ENCODE measurements at regions not wholly inside any gene's neighbourhood (a gene's known extent, or its start where the extent isn't known, plus 50 kb on each side); places are given as distances from the start of the nearest gene placed in this dataset.
A peak's percentile ranks its signal among the peaks of the same experiment; 100 is the strongest.

GRCh38 chr6:169047345-169047744 is 206.3 kb downstream of the THBS2 start:
- no peaks in the 10 kb centered on the region for H3K36me3 ChIP-seq (replicated peaks in 1 of 2; ENCODE audit: control insufficient read depth in 2 of 2, insufficient read depth in 2 of 2, low read length in 2 of 2)
- peak overlapping the region in 1 of 2 donors; percentile 35 for H3K4me3 ChIP-seq (ENCODE audit: low read length in 2 of 2)
- H2BK120ac ChIP-seq (ENCODE audit: low read depth, low read length), result no peak overlapping the region
- H3K4me1 ChIP-seq (ENCODE audit: control insufficient read depth in 2 of 2, insufficient read depth in 1 of 2, low read depth in 1 of 2, low read length in 2 of 2), result no peaks in the 10 kb centered on the region
- no peak overlapping the region for H3K9ac ChIP-seq (ENCODE audit: low read depth, low read length, poor library complexity)
- no peak for DNase-seq (ENCODE audit: low spot score)
- no peak overlapping the region for H2BK15ac ChIP-seq (ENCODE audit: low read length)
- no peak overlapping the region for H2AFZ ChIP-seq (ENCODE audit: low read length)
- H3K14ac ChIP-seq (ENCODE audit: low read length), result no peak overlapping the region
- no peak overlapping the region for H3K4me2 ChIP-seq (ENCODE audit: insufficient read depth, low read length, poor library complexity, severe bottlenecking)
- H4K91ac ChIP-seq (ENCODE audit: low read depth, low read length, poor library complexity), result no peak overlapping the region
- no peaks in the 10 kb centered on the region for H3K79me1 ChIP-seq (ENCODE audit: low read depth, low read length)
- no peak overlapping the region for H2BK12ac ChIP-seq (ENCODE audit: low read length)
- no CpG with 5 or more reads among the region's 6 CpGs for WGBS, 2 donors (ENCODE audit: extremely low coverage in 2 of 2, insufficient read length in 2 of 2, insufficient replicate concordance in 1 of 2)
- H3K23ac ChIP-seq (ENCODE audit: low read depth, low read length, poor library complexity), result no peak overlapping the region
- no peaks in the 10 kb centered on the region for H3K27me3 ChIP-seq (ENCODE audit: control insufficient read depth in 3 of 3, insufficient read depth in 3 of 3, low read depth in 1 of 3, low read length in 3 of 3)
- H2AK5ac ChIP-seq (ENCODE audit: low read depth, low read length), result no peak overlapping the region
- no peak overlapping the region for H2BK5ac ChIP-seq (ENCODE audit: low read length)
- no peak overlapping the region for H4K8ac ChIP-seq (ENCODE audit: low read depth, low read length)
- peak overlapping the region; percentile 52 for H3K18ac ChIP-seq (ENCODE audit: low read length)
- H3K9me3 ChIP-seq (replicated peaks in 1 of 2; ENCODE audit: control insufficient read depth in 2 of 2, insufficient read depth in 1 of 2, low read depth in 1 of 2, low read length in 2 of 2), result no peaks in the 10 kb centered on the region
- H3K4ac ChIP-seq (ENCODE audit: low read length), result no peak overlapping the region
- H3K27ac ChIP-seq (replicated peaks; ENCODE audit: low read length), result no peak overlapping the region

GRCh38 chr6:169046483-169047192 is 207.0 kb downstream of the THBS2 start:
- no CpG with 5 or more reads among the region's 10 CpGs for WGBS, 2 donors (ENCODE audit: extremely low coverage in 2 of 2, insufficient read length in 2 of 2, insufficient replicate concordance in 1 of 2)
- H2BK12ac ChIP-seq (ENCODE audit: low read length), result no peak overlapping the region
- H3K9me3 ChIP-seq (replicated peaks in 1 of 2; ENCODE audit: control insufficient read depth in 2 of 2, insufficient read depth in 1 of 2, low read depth in 1 of 2, low read length in 2 of 2), result no peaks in the 10 kb centered on the region

GRCh38 chr6:169046021-169046420 is 207.6 kb downstream of the THBS2 start:
- Histone ChIP-seq H3K27ac (replicated peaks; ENCODE audit: low read length) (no peak overlapping the region), H2AK5ac (ENCODE audit: low read depth, low read length) (no peak overlapping the region), H2BK15ac (ENCODE audit: low read length) (no peak overlapping the region), H3K4me1 (ENCODE audit: control insufficient read depth in 2 of 2, insufficient read depth in 1 of 2, low read depth in 1 of 2, low read length in 2 of 2) (no peaks in the 10 kb centered on the region), H3K36me3 (replicated peaks in 1 of 2; ENCODE audit: control insufficient read depth in 2 of 2, insufficient read depth in 2 of 2, low read length in 2 of 2) (no peaks in the 10 kb centered on the region), H3K9ac (ENCODE audit: low read depth, low read length, poor library complexity) (no peak overlapping the region), H4K91ac (ENCODE audit: low read depth, low read length, poor library complexity) (no peak overlapping the region), H3K23ac (ENCODE audit: low read depth, low read length, poor library complexity) (no peak overlapping the region), H2BK5ac (ENCODE audit: low read length) (no peak overlapping the region), H2AFZ (ENCODE audit: low read length) (no peak overlapping the region), H4K8ac (ENCODE audit: low read depth, low read length) (no peak overlapping the region), H3K14ac (ENCODE audit: low read length) (no peak overlapping the region), H3K18ac (ENCODE audit: low read length) (no peak overlapping the region), H3K79me1 (ENCODE audit: low read depth, low read length) (no peaks in the 10 kb centered on the region), H3K4me2 (ENCODE audit: insufficient read depth, low read length, poor library complexity, severe bottlenecking) (no peak overlapping the region), H3K27me3 (ENCODE audit: control insufficient read depth in 3 of 3, insufficient read depth in 3 of 3, low read depth in 1 of 3, low read length in 3 of 3) (no peaks in the 10 kb centered on the region), H3K4me3 (ENCODE audit: low read length in 2 of 2) (no peak overlapping the region), H2BK120ac (ENCODE audit: low read depth, low read length) (no peak overlapping the region), H2BK12ac (ENCODE audit: low read length) (no peak overlapping the region), H3K9me3 (replicated peaks in 1 of 2; ENCODE audit: control insufficient read depth in 2 of 2, insufficient read depth in 1 of 2, low read depth in 1 of 2, low read length in 2 of 2) (no peaks in the 10 kb centered on the region), H3K4ac (ENCODE audit: low read length) (no peak overlapping the region)
- no peak for DNase-seq (ENCODE audit: low spot score)

More at GRCh38 chr6:169046483-169047192, 207.0 kb downstream of the THBS2 start:
- H3K9ac ChIP-seq (ENCODE audit: low read depth, low read length, poor library complexity), result no peak overlapping the region
- H3K36me3 ChIP-seq (replicated peaks in 1 of 2; ENCODE audit: control insufficient read depth in 2 of 2, insufficient read depth in 2 of 2, low read length in 2 of 2), result no peaks in the 10 kb centered on the region
- no peak overlapping the region for H2BK15ac ChIP-seq (ENCODE audit: low read length)
- no peak overlapping the region for H3K4me3 ChIP-seq (ENCODE audit: low read length in 2 of 2)
- no peak overlapping the region for H3K18ac ChIP-seq (ENCODE audit: low read length)
- no peak overlapping the region for H3K4ac ChIP-seq (ENCODE audit: low read length)
- no peak overlapping the region for H3K23ac ChIP-seq (ENCODE audit: low read depth, low read length, poor library complexity)
- no peak overlapping the region for H4K91ac ChIP-seq (ENCODE audit: low read depth, low read length, poor library complexity)
- H3K14ac ChIP-seq (ENCODE audit: low read length), result no peak overlapping the region
- no peaks in the 10 kb centered on the region for H3K27me3 ChIP-seq (ENCODE audit: control insufficient read depth in 3 of 3, insufficient read depth in 3 of 3, low read depth in 1 of 3, low read length in 3 of 3)
- no peaks in the 10 kb centered on the region for H3K79me1 ChIP-seq (ENCODE audit: low read depth, low read length)
- no peak overlapping the region for H4K8ac ChIP-seq (ENCODE audit: low read depth, low read length)
- no peak overlapping the region for H3K27ac ChIP-seq (replicated peaks; ENCODE audit: low read length)
- H3K4me2 ChIP-seq (ENCODE audit: insufficient read depth, low read length, poor library complexity, severe bottlenecking), result no peak overlapping the region
- H2AFZ ChIP-seq (ENCODE audit: low read length), result no peak overlapping the region
- no peak overlapping the region for H2BK120ac ChIP-seq (ENCODE audit: low read depth, low read length)
- H2AK5ac ChIP-seq (ENCODE audit: low read depth, low read length), result no peak overlapping the region
- no peak for DNase-seq (ENCODE audit: low spot score)
- H3K4me1 ChIP-seq (ENCODE audit: control insufficient read depth in 2 of 2, insufficient read depth in 1 of 2, low read depth in 1 of 2, low read length in 2 of 2), result no peaks in the 10 kb centered on the region
- peak overlapping the region; percentile 7 for H2BK5ac ChIP-seq (ENCODE audit: low read length)

- Histone ChIP-seq H3K14ac (ENCODE audit: low read length) (no peak overlapping the region), H3K4ac (ENCODE audit: low read length) (no peak overlapping the region), H2BK5ac (ENCODE audit: low read length) (no peak overlapping the region), H2AFZ (ENCODE audit: low read length) (no peak overlapping the region), H2BK15ac (ENCODE audit: low read length) (no peak overlapping the region), H2AK5ac (ENCODE audit: low read depth, low read length) (no peak overlapping the region), H3K27me3 (ENCODE audit: control insufficient read depth in 3 of 3, insufficient read depth in 3 of 3, low read depth in 1 of 3, low read length in 3 of 3) (no peaks in the 10 kb centered on the region), H3K27ac (replicated peaks; ENCODE audit: low read length) (no peak overlapping the region), H4K91ac (ENCODE audit: low read depth, low read length, poor library complexity) (no peak overlapping the region), H3K18ac (ENCODE audit: low read length) (peak overlapping the region; percentile 80), H2BK120ac (ENCODE audit: low read depth, low read length) (no peak overlapping the region), H3K9ac (ENCODE audit: low read depth, low read length, poor library complexity) (no peak overlapping the region), H2BK12ac (ENCODE audit: low read length) (no peak overlapping the region), H3K9me3 (replicated peaks in 1 of 2; ENCODE audit: control insufficient read depth in 2 of 2, insufficient read depth in 1 of 2, low read depth in 1 of 2, low read length in 2 of 2) (no peaks in the 10 kb centered on the region), H3K4me3 (ENCODE audit: low read length in 2 of 2) (no peak overlapping the region), H3K36me3 (replicated peaks in 1 of 2; ENCODE audit: control insufficient read depth in 2 of 2, insufficient read depth in 2 of 2, low read length in 2 of 2) (no peaks in the 10 kb centered on the region), H3K4me1 (ENCODE audit: control insufficient read depth in 2 of 2, insufficient read depth in 1 of 2, low read depth in 1 of 2, low read length in 2 of 2) (no peaks in the 10 kb centered on the region), H3K4me2 (ENCODE audit: insufficient read depth, low read length, poor library complexity, severe bottlenecking) (no peak overlapping the region), H4K8ac (ENCODE audit: low read depth, low read length) (no peak overlapping the region), H3K79me1 (ENCODE audit: low read depth, low read length) (no peaks in the 10 kb centered on the region), H3K23ac (ENCODE audit: low read depth, low read length, poor library complexity) (no peak overlapping the region)
- DNase-seq (ENCODE audit: low spot score), result no peak
- no CpG with 5 or more reads among the region's 5 CpGs for WGBS, 2 donors (ENCODE audit: extremely low coverage in 2 of 2, insufficient read length in 2 of 2, insufficient replicate concordance in 1 of 2)
These were observed 208.2 kb downstream of the THBS2 start for GRCh38 chr6:169045486-169045885.

All from neuronal stem cell (in vitro differentiated cells).